HCT116 (cell line): ENCODE measurements at regions not wholly inside any gene's neighbourhood (a gene's known extent, or its start where the extent isn't known, plus 50 kb on each side); places are given as distances from the start of the nearest gene placed in this dataset.

Experiments used
- ATAC-seq: fragments of 200-7000 bp; cut with Tn5 transposase; 2 replicates; pipeline ENCODE4 v1.9.1; 2020; ENCODE audit warnings: mild to moderate bottlenecking, moderate library complexity
- BruUV-seq: library from RNA; stranded (reverse); fragments of 400-500 nt; replicated peaks from 2 replicates; lab custom pipeline; 2021; lab: Mats Ljungman, UMichigan
- CTCF ChIA-PET: fragments of 300-600 bp; sonication (Branson Sonifier 250); formaldehyde crosslinking; loops from one replicate; lab custom pipeline; 2021; ENCODE audit warnings: antibody characterized with exemption; lab: Charles Lee
- POLR2A ChIA-PET: fragments of 300-600, 350-600 bp; sonication (Branson Sonifier 250); formaldehyde crosslinking; loops from one replicate; lab custom pipeline; 2021; ENCODE audit warnings: antibody characterized with exemption; lab: Charles Lee
- RAD21 ChIA-PET, 2 experiments: fragments of 300-600 bp; sonication (Branson Sonifier 250); formaldehyde crosslinking; loops; one replicate each; lab custom pipeline; 2023; ENCODE audit warnings: low total read pairs in 2 of 2; ENCODE audit not compliant: uncharacterized antibody in 2 of 2, unreplicated experiment in 2 of 2, low non-redundant PET in 1 of 2; lab: Charles Lee
- DNase-seq: peaks from one replicate; pipeline ENCODE4 v3.0.0-alpha.2; 2010; ENCODE audit warnings: low read depth, low spot score
- H2AFZ ChIP-seq: fragments of 200-600 bp; shearing (Covaris generic), sonication (generic); 2 replicates; pipeline ENCODE4 v1.6.1; 2017; ENCODE audit warnings: low read depth, mixed run types, mixed read lengths, antibody characterized with exemption, low read length; ENCODE audit not compliant: poor library complexity, severe bottlenecking
- H3K27ac ChIP-seq: 2 replicates; pipeline ENCODE4 v1.5.1; 2012; ENCODE audit warnings: low read depth, low read length
- H3K27me3 ChIP-seq: fragments of 200-600 bp; sonication (generic); 2 replicates; pipeline ENCODE4 v1.6.1; 2016; ENCODE audit warnings: mixed run types, low read length, mixed read lengths; ENCODE audit not compliant: insufficient read depth
- H3K36me3 ChIP-seq, 2 experiments: fragments of 200-500 bp in 1 of 2; fragments of 200-600 bp in 1 of 2; sonication (Bioruptor generic) in 1 of 2; sonication (generic) in 1 of 2; 2 replicates each; pipeline versions ENCODE4 v1.5.1 to v1.6.1; 2014 to 2016; ENCODE audit warnings: low read length in 2 of 2, inconsistent platforms in 1 of 2, mixed read lengths in 1 of 2, mixed run types in 1 of 2; ENCODE audit not compliant: insufficient read depth in 2 of 2, control insufficient read depth in 1 of 2
- H3K4me1 ChIP-seq, 2 experiments: fragments of 200-600 bp in 1 of 2; sonication (generic) in 1 of 2; 2 replicates each; pipeline versions ENCODE4 v1.5.1 to v1.6.1; 2012 to 2017; ENCODE audit warnings: low read length in 2 of 2, inconsistent platforms in 1 of 2, mild to moderate bottlenecking in 1 of 2, mixed read lengths in 1 of 2, mixed run types in 1 of 2, moderate library complexity in 1 of 2; ENCODE audit not compliant: insufficient read depth in 2 of 2, control insufficient read depth in 1 of 2
- H3K4me2 ChIP-seq: fragments of 200-600 bp; sonication (generic); 2 replicates; pipeline ENCODE4 v1.6.1; 2017; ENCODE audit warnings: mixed run types, low read length, mixed read lengths
- H3K4me3 ChIP-seq, 2 experiments: fragments of 200-600 bp in 1 of 2; sonication (generic) in 1 of 2; replicated peaks in 1 of 2; 2 replicates each; pipeline ENCODE4 v1.5.1; 2011 to 2016; ENCODE audit warnings: low read length in 2 of 2, control low read depth in 1 of 2, low read depth in 1 of 2, mild to moderate bottlenecking in 1 of 2, mixed read lengths in 1 of 2, mixed run types in 1 of 2
- H3K79me2 ChIP-seq: fragments of 200-600 bp; sonication (generic); 2 replicates; pipeline ENCODE4 v1.6.1; 2017; ENCODE audit warnings: mild to moderate bottlenecking, mixed run types, low read length, moderate library complexity, mixed read lengths; ENCODE audit not compliant: insufficient read depth
- H3K9ac ChIP-seq: fragments of 200-600 bp; sonication (generic); 2 replicates; pipeline ENCODE4 v1.6.1; 2016; ENCODE audit warnings: low read length, mixed read lengths
- H3K9me2 ChIP-seq: fragments of 200-600 bp; sonication (generic), shearing (Covaris generic); 2 replicates; pipeline ENCODE4 v1.6.1; 2017; ENCODE audit warnings: mixed run types, mild to moderate bottlenecking, moderate library complexity; ENCODE audit not compliant: insufficient read depth
- H3K9me3 ChIP-seq, 2 experiments: fragments of 200-500 bp in 1 of 2; fragments of 200-600 bp in 1 of 2; sonication (Bioruptor generic) in 1 of 2; sonication (generic) in 1 of 2; 2 replicates each; pipeline ENCODE4 v1.6.1; 2014 to 2017; ENCODE audit warnings: low read length in 2 of 2, mixed read lengths in 2 of 2, inconsistent platforms in 1 of 2, low read depth in 1 of 2, mild to moderate bottlenecking in 1 of 2, mixed run types in 1 of 2, moderate library complexity in 1 of 2; ENCODE audit not compliant: control insufficient read depth in 1 of 2, insufficient read depth in 1 of 2
- H4K20me1 ChIP-seq: fragments of 200-600 bp; sonication (generic), shearing (Covaris generic); 2 replicates; pipeline ENCODE4 v1.6.1; 2017; ENCODE audit warnings: mixed run types, mild to moderate bottlenecking, moderate library complexity; ENCODE audit not compliant: insufficient read depth
- CBX3 ChIP-seq: IDR thresholded peaks from 2 replicates; pipeline ENCODE4 v1.6.1; 2012; ENCODE audit warnings: low read depth
- ELF1 ChIP-seq: IDR thresholded peaks from 2 replicates; pipeline ENCODE4 v1.6.1; 2012; ENCODE audit warnings: low read depth, borderline replicate concordance
- EZH2 ChIP-seq: fragments of 200-600 bp; sonication (generic); IDR thresholded peaks from 2 replicates; pipeline ENCODE4 v1.6.1; 2017; ENCODE audit warnings: antibody characterized with exemption, mixed run types
- EZH2phosphoT487 ChIP-seq: fragments of 200-600 bp; IDR thresholded peaks from 2 replicates; pipeline ENCODE4 v1.6.1; 2018; ENCODE audit warnings: antibody characterized with exemption, borderline replicate concordance
- FOSL1 ChIP-seq: IDR thresholded peaks from 2 replicates; pipeline ENCODE4 v1.6.1; 2012; ENCODE audit warnings: low read depth
- POLR2A ChIP-seq: IDR thresholded peaks from 2 replicates; pipeline ENCODE4 v1.7.0; 2011; ENCODE audit warnings: borderline replicate concordance; ENCODE audit not compliant: insufficient read depth, insufficient read length; ENCODE audit errors: extremely low read depth
- POLR2AphosphoS5 ChIP-seq: IDR thresholded peaks from 2 replicates; pipeline ENCODE4 v1.6.1; 2011; ENCODE audit warnings: mild to moderate bottlenecking, low read depth, low read length, moderate library complexity
- RAD21 ChIP-seq: IDR thresholded peaks from 2 replicates; pipeline ENCODE4 v1.6.1; 2012; ENCODE audit warnings: low read depth, mild to moderate bottlenecking
- SRF ChIP-seq: IDR thresholded peaks from 2 replicates; pipeline ENCODE4 v1.6.1; 2012; ENCODE audit warnings: low read depth
- intact Hi-C: fragments of 100-400 bp; cut with micrococcal nuclease; formaldehyde crosslinking; loops from 2 replicates; pipeline ENCODE4 v1.10.0; 2022
- TF ChIP-seq, protein P1 (sequence below): IDR thresholded peaks from 2 replicates; pipeline ENCODE4 v1.6.1; 2012
- TF ChIP-seq, protein P2 (sequence below): IDR thresholded peaks from 2 replicates; pipeline ENCODE4 v1.6.1; 2012; ENCODE audit warnings: low read depth

DNA sequence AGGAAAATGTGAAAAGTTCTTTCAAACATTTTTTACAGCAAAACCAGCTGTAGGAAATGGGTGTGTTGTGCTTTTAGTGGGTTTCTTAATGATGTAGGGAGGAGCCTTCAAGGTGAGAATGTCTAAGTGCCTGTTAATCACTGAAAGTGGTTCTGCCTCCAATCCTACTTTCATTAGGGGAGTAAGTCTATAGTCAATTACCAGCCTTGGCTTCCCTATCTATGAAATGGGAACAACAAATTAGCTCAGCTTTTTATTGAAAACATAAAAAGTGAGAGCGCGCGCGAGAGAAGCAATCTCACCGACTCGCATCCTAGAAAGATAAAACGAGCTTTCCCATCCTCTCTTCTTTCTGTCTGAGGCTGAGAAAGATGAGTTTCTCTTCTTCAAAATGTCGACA lies 140.0 kb upstream of the LHX5 start:
- TF ChIP-seq SRF: no peak
- no peak for TF ChIP-seq FOSL1
- TF ChIP-seq, protein P1, sequence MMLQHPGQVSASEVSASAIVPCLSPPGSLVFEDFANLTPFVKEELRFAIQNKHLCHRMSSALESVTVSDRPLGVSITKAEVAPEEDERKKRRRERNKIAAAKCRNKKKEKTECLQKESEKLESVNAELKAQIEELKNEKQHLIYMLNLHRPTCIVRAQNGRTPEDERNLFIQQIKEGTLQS: no peak
- no peak for TF ChIP-seq POLR2AphosphoS5
- no peak for TF ChIP-seq CBX3
- no peak for TF ChIP-seq ELF1
- TF ChIP-seq EZH2phosphoT487: no peak
- no peak for TF ChIP-seq POLR2A
- TF ChIP-seq EZH2: no peak
- TF ChIP-seq RAD21: no peak
- TF ChIP-seq, protein P2, sequence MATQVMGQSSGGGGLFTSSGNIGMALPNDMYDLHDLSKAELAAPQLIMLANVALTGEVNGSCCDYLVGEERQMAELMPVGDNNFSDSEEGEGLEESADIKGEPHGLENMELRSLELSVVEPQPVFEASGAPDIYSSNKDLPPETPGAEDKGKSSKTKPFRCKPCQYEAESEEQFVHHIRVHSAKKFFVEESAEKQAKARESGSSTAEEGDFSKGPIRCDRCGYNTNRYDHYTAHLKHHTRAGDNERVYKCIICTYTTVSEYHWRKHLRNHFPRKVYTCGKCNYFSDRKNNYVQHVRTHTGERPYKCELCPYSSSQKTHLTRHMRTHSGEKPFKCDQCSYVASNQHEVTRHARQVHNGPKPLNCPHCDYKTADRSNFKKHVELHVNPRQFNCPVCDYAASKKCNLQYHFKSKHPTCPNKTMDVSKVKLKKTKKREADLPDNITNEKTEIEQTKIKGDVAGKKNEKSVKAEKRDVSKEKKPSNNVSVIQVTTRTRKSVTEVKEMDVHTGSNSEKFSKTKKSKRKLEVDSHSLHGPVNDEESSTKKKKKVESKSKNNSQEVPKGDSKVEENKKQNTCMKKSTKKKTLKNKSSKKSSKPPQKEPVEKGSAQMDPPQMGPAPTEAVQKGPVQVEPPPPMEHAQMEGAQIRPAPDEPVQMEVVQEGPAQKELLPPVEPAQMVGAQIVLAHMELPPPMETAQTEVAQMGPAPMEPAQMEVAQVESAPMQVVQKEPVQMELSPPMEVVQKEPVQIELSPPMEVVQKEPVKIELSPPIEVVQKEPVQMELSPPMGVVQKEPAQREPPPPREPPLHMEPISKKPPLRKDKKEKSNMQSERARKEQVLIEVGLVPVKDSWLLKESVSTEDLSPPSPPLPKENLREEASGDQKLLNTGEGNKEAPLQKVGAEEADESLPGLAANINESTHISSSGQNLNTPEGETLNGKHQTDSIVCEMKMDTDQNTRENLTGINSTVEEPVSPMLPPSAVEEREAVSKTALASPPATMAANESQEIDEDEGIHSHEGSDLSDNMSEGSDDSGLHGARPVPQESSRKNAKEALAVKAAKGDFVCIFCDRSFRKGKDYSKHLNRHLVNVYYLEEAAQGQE: no peak
- ATAC-seq (no peak), DNase-seq (no peak)
- H2AFZ ChIP-seq: no peak overlapping the region
- H3K27ac ChIP-seq: no peak overlapping the region
- no TSS peak for BruUV-seq
- no peaks in the 10 kb centered on the region for H3K9me3 ChIP-seq
- H3K9me2 ChIP-seq: no peaks in the 10 kb centered on the region
- intact Hi-C loops: no loop called here
- H3K4me1 ChIP-seq: no peaks in the 10 kb centered on the region
- H3K4me2 ChIP-seq: no peak overlapping the region
- no peaks in the 10 kb centered on the region for H3K79me2 ChIP-seq
- no peaks in the 10 kb centered on the region for H4K20me1 ChIP-seq
- ChIA-PET POLR2A (no interaction called here), CTCF (no interaction called here), RAD21 (no interaction called here)
- peaks cover 55% of the 10 kb centered on the region for H3K27me3 ChIP-seq
- no peak overlapping the region for H3K4me3 ChIP-seq
- H3K36me3 ChIP-seq: no peaks in the 10 kb centered on the region
- H3K9ac ChIP-seq: no peak overlapping the region
